Tibial nerve (tissue), 4 donors: ENCODE measurements at regions not wholly inside any gene's neighbourhood (a gene's known extent, or its start where the extent isn't known, plus 50 kb on each side); places are given as distances from the start of the nearest gene placed in this dataset.

ENCODE experiments used
- DNase-seq, 2 donors: peaks; one replicate each; pipeline ENCODE4 v3.0.0-alpha.2; 2019; ENCODE audit warnings: low spot score in 2 of 2
- H3K27ac ChIP-seq, 4 donors: fragments of 200-600 bp; sonication (generic) in 3 of 4; one replicate each; pipeline ENCODE4 v1.5.1; 2017 to 2019; ENCODE audit warnings: mild to moderate bottlenecking in 1 of 4
- H3K27me3 ChIP-seq, 2 donors: fragments of 200-600 bp; sonication (generic) in 1 of 2; one replicate each; pipeline versions ENCODE4 v1.5.1 to v1.6.0; 2017 to 2019
- H3K36me3 ChIP-seq, 3 donors: fragments of 200-600 bp; sonication (generic); one replicate each; pipeline ENCODE4 v1.5.1; 2018 to 2019
- H3K4me1 ChIP-seq, 4 donors: fragments of 200-600 bp; sonication (generic) in 3 of 4; one replicate each; pipeline ENCODE4 v1.5.1; 2017 to 2019
- H3K4me3 ChIP-seq, 4 donors: fragments of 200-600 bp; sonication (generic) in 3 of 4; one replicate each; pipeline ENCODE4 v1.5.1; 2017 to 2019; ENCODE audit warnings: mild to moderate bottlenecking in 1 of 4, moderate library complexity in 1 of 4
- H3K9me3 ChIP-seq, 4 donors: fragments of 200-600 bp; sonication (generic) in 3 of 4; one replicate each; pipeline ENCODE4 v1.5.1; 2017 to 2019
- CTCF ChIP-seq, 5 experiments: fragments of 200-600 bp in 3 of 5; fragments of 450-650 bp in 2 of 5; sonication (generic) in 3 of 5; IDR thresholded peaks; one replicate each; pipeline ENCODE4 v1.5.1; 2016 to 2019; ENCODE audit warnings: antibody characterized with exemption in 5 of 5, mild to moderate bottlenecking in 3 of 5, moderate library complexity in 2 of 5
- EP300 ChIP-seq, 2 donors: sonication (generic); formaldehyde crosslinking; IDR thresholded peaks; one replicate each; pipeline ENCODE4 v1.6.1; 2017; ENCODE audit warnings: antibody characterized with exemption in 2 of 2, mild to moderate bottlenecking in 1 of 2
- POLR2A ChIP-seq, 2 donors: fragments of 450-650 bp; IDR thresholded peaks; one replicate each; pipeline ENCODE4 v1.6.1; 2017; ENCODE audit warnings: antibody characterized with exemption in 2 of 2, mild to moderate bottlenecking in 2 of 2, moderate library complexity in 2 of 2
- WGBS, 2 donors: methylation state at CpG; one replicate each; pipeline ENCODE4 v1.1.5; 2018; 5-methylcytosine and 5-hydroxymethylcytosine counted together

- no peak for TF ChIP-seq EP300 (IDR thresholded peaks at IDR 0.05)
- Histone ChIP-seq H3K4me3 (no peak overlapping the region), H3K27ac (no peak overlapping the region), H3K9me3 (no peaks in the 10 kb centered on the region), H3K27me3 (no peaks in the 10 kb centered on the region), H3K4me1 (no peaks in the 10 kb centered on the region), H3K36me3 (no peaks in the 10 kb centered on the region)
- no peak for DNase-seq
- 95 to 96% methylated on average over 3 of the region's 3 CpGs for WGBS, 2 donors
These were observed 187.3 kb downstream of the CYB561 start for GRCh38 chr17:63258785-63259184.

- no peak for TF ChIP-seq CTCF (IDR thresholded peaks at IDR 0.05)
- no peak for TF ChIP-seq POLR2A (IDR thresholded peaks at IDR 0.05)
- TF ChIP-seq EP300 (IDR thresholded peaks at IDR 0.05), result no peak
- WGBS, 2 donors, result 88% methylated on average over 5 of the region's 5 CpGs
- Histone ChIP-seq H3K9me3 (no peaks in the 10 kb centered on the region), H3K27me3 (no peaks in the 10 kb centered on the region), H3K27ac (no peak overlapping the region), H3K36me3 (peaks cover 0 to under 1% (median 0%) of the 10 kb centered on the region in 3 donors), H3K4me3 (no peak overlapping the region), H3K4me1 (peaks cover 0 to 3% (median 0%) of the 10 kb centered on the region in 4 donors)
- no peak for DNase-seq
These were observed 183.2 kb downstream of the CYB561 start for GRCh38 chr17:63262751-63263476.

- DNase-seq, result no peak
- Histone ChIP-seq H3K4me1 (peaks cover 0 to 3% (median 0%) of the 10 kb centered on the region in 4 donors), H3K27me3 (no peaks in the 10 kb centered on the region), H3K27ac (no peak overlapping the region), H3K9me3 (no peaks in the 10 kb centered on the region), H3K36me3 (peaks cover 0 to 16% (median 0%) of the 10 kb centered on the region in 3 donors), H3K4me3 (no peak overlapping the region)
- no peak for TF ChIP-seq POLR2A (IDR thresholded peaks at IDR 0.05)
- no peak for TF ChIP-seq EP300 (IDR thresholded peaks at IDR 0.05)
- no peak for TF ChIP-seq CTCF (IDR thresholded peaks at IDR 0.05)
These were observed 180.6 kb downstream of the CYB561 start for GRCh38 chr17:63265526-63265925.

GRCh38 chr17:63267846-63268245 is 178.3 kb downstream of the CYB561 start:
- H3K4me1 ChIP-seq, result peaks cover 0 to 3% (median 0%) of the 10 kb centered on the region in 4 donors
- TF ChIP-seq CTCF (IDR thresholded peaks at IDR 0.05) (no peak), EP300 (IDR thresholded peaks at IDR 0.05) (no peak), POLR2A (IDR thresholded peaks at IDR 0.05) (no peak)
- no peak for DNase-seq
- H3K36me3 ChIP-seq, result peaks cover 0 to 16% (median 0%) of the 10 kb centered on the region in 3 donors
- H3K9me3 ChIP-seq, result peaks cover 0 to 2% (median 0%) of the 10 kb centered on the region in 4 donors
- no peak overlapping the region for H3K4me3 ChIP-seq
- H3K27ac ChIP-seq, result no peak overlapping the region
- WGBS, 2 donors, result 61% methylated on average over 4 of the region's 4 CpGs
- H3K27me3 ChIP-seq, result no peaks in the 10 kb centered on the region

- Histone ChIP-seq H3K4me3 (no peak overlapping the region), H3K27me3 (no peaks in the 10 kb centered on the region), H3K4me1 (peaks cover 0 to 9% (median 4%) of the 10 kb centered on the region in 4 donors), H3K27ac (no peak overlapping the region), H3K36me3 (peaks cover 0 to 16% (median 0%) of the 10 kb centered on the region in 3 donors), H3K9me3 (peaks cover 0 to 2% (median 0%) of the 10 kb centered on the region in 4 donors)
- DNase-seq, result no peak
- 87 to 93% methylated on average over 3 of the region's 3 CpGs for WGBS, 2 donors
- TF ChIP-seq POLR2A (IDR thresholded peaks at IDR 0.05) (no peak), EP300 (IDR thresholded peaks at IDR 0.05) (no peak), CTCF (IDR thresholded peaks at IDR 0.05) (no peak)
These were observed 177.3 kb downstream of the CYB561 start for GRCh38 chr17:63268827-63269226.
